Activated T-cell treated with anti-CD3 and anti-CD28 coated beads, Interleukin-2, amount 50 U/mL, for 4 hours (primary cell): ENCODE measurements at regions not wholly inside any gene's neighbourhood (a gene's known extent, or its start where the extent isn't known, plus 50 kb on each side); places are given as distances from the start of the nearest gene placed in this dataset.
"Not testable (repeated sequence)": the region's sequence is repeated elsewhere in the genome, so short reads cannot be mapped to it uniquely, and the experiment has no call there.

ENCODE experiments used
- ATAC-seq, 2 donors: fragments of 200-7000 bp; cut with Tn5 transposase; one replicate each; pipeline ENCODE4 v1.10.0; 2021
- DNase-seq: peaks from one replicate; pipeline ENCODE4 v3.0.0-alpha.2; 2020
- H3K27me3 Mint-ChIP-seq: one replicate; pipeline ENCODE4 v1.8.0; 2021; ENCODE audit warnings: low read depth, mixed read lengths
- H3K36me3 Mint-ChIP-seq: one replicate; pipeline ENCODE4 v1.8.0; 2022; ENCODE audit warnings: mixed read lengths; ENCODE audit not compliant: insufficient read depth
- H3K4me1 Mint-ChIP-seq: one replicate; pipeline ENCODE4 v1.8.0; 2021; ENCODE audit warnings: low read depth, mixed read lengths
- H3K4me3 Mint-ChIP-seq: one replicate; pipeline ENCODE4 v1.8.0; 2021; ENCODE audit warnings: mild to moderate bottlenecking, moderate library complexity, mixed read lengths
- H3K9me3 Mint-ChIP-seq: one replicate; pipeline ENCODE4 v1.8.0; 2021; ENCODE audit warnings: mixed read lengths

- DNase-seq, result no peak
- Mint-ChIP-seq H3K36me3 (no peaks in the 10 kb centered on the region), H3K9me3 (peaks cover 15% of the 10 kb centered on the region), H3K27me3 (no peaks in the 10 kb centered on the region), H3K4me1 (no peaks in the 10 kb centered on the region), H3K4me3 (no peak overlapping the region)
- ATAC-seq, result no peak
These were observed 317.1 kb downstream of the MAT2B start for GRCh38 chr5:163822548-163822947.

GRCh38 chr5:163825661-163826060 is 320.2 kb downstream of the MAT2B start:
- H3K4me3 Mint-ChIP-seq, result no peak overlapping the region
- H3K36me3 Mint-ChIP-seq, result no peaks in the 10 kb centered on the region
- peaks cover 7% of the 10 kb centered on the region for H3K9me3 Mint-ChIP-seq
- H3K27me3 Mint-ChIP-seq, result no peaks in the 10 kb centered on the region
- ATAC-seq, result no peak
- H3K4me1 Mint-ChIP-seq, result no peaks in the 10 kb centered on the region
- DNase-seq, result no peak

GRCh38 chr5:163826201-163826600 is 320.8 kb downstream of the MAT2B start:
- no peaks in the 10 kb centered on the region for H3K27me3 Mint-ChIP-seq
- H3K4me3 Mint-ChIP-seq, result no peak overlapping the region
- H3K4me1 Mint-ChIP-seq, result no peaks in the 10 kb centered on the region
- ATAC-seq (no peak), DNase-seq (no peak)
- H3K9me3 Mint-ChIP-seq, result peaks cover 2% of the 10 kb centered on the region
- no peaks in the 10 kb centered on the region for H3K36me3 Mint-ChIP-seq

- H3K36me3 Mint-ChIP-seq, result no peaks in the 10 kb centered on the region
- ATAC-seq (no peak), DNase-seq (no peak)
- no peaks in the 10 kb centered on the region for H3K4me1 Mint-ChIP-seq
- H3K4me3 Mint-ChIP-seq, result no peak overlapping the region
- H3K9me3 Mint-ChIP-seq, result peaks cover 9% of the 10 kb centered on the region
- no peaks in the 10 kb centered on the region for H3K27me3 Mint-ChIP-seq
These were observed 326.7 kb downstream of the MAT2B start for GRCh38 chr5:163832155-163832554.

GRCh38 chr5:163838738-163839137 is 333.3 kb downstream of the MAT2B start:
- ATAC-seq (no peak), DNase-seq (no peak)
- Mint-ChIP-seq H3K4me1 (no peaks in the 10 kb centered on the region), H3K27me3 (no peaks in the 10 kb centered on the region), H3K36me3 (no peaks in the 10 kb centered on the region), H3K4me3 (no peak overlapping the region), H3K9me3 (peaks cover 5% of the 10 kb centered on the region)

GRCh38 chr5:163846512-163846911 is 341.1 kb downstream of the MAT2B start:
- no peak for DNase-seq
- H3K9me3 Mint-ChIP-seq, result peaks cover 9% of the 10 kb centered on the region
- no peaks in the 10 kb centered on the region for H3K36me3 Mint-ChIP-seq
- no peak for ATAC-seq
- no peaks in the 10 kb centered on the region for H3K27me3 Mint-ChIP-seq
- no peak overlapping the region for H3K4me3 Mint-ChIP-seq
- H3K4me1 Mint-ChIP-seq, result no peaks in the 10 kb centered on the region

GRCh38 chr5:163855754-163856153 is 350.3 kb downstream of the MAT2B start:
- no peak overlapping the region for H3K4me3 Mint-ChIP-seq
- DNase-seq (no peak), ATAC-seq (no peak)
- no peaks in the 10 kb centered on the region for H3K36me3 Mint-ChIP-seq
- H3K27me3 Mint-ChIP-seq, result no peaks in the 10 kb centered on the region
- H3K9me3 Mint-ChIP-seq, result peaks cover 17% of the 10 kb centered on the region
- no peaks in the 10 kb centered on the region for H3K4me1 Mint-ChIP-seq

- ATAC-seq (no peak), DNase-seq (no peak)
- Mint-ChIP-seq H3K9me3 (peaks cover 7% of the 10 kb centered on the region), H3K4me1 (no peaks in the 10 kb centered on the region), H3K4me3 (no peak overlapping the region), H3K36me3 (no peaks in the 10 kb centered on the region), H3K27me3 (no peaks in the 10 kb centered on the region)
These were observed 356.3 kb downstream of the MAT2B start for GRCh38 chr5:163861670-163862069.

- Mint-ChIP-seq H3K36me3 (no peaks in the 10 kb centered on the region), H3K4me1 (no peaks in the 10 kb centered on the region), H3K27me3 (no peaks in the 10 kb centered on the region), H3K4me3 (no peak overlapping the region), H3K9me3 (no peaks in the 10 kb centered on the region)
- ATAC-seq, result no peak
- no peak for DNase-seq
These were observed 361.9 kb downstream of the MAT2B start for GRCh38 chr5:163867324-163867723.

- H3K9me3 Mint-ChIP-seq, result no peaks in the 10 kb centered on the region
- H3K27me3 Mint-ChIP-seq, result no peaks in the 10 kb centered on the region
- no peaks in the 10 kb centered on the region for H3K36me3 Mint-ChIP-seq
- no peaks in the 10 kb centered on the region for H3K4me1 Mint-ChIP-seq
- DNase-seq (no peak), ATAC-seq (no peak)
- no peak overlapping the region for H3K4me3 Mint-ChIP-seq
These were observed 362.3 kb downstream of the MAT2B start for GRCh38 chr5:163867738-163868137.

GRCh38 chr5:163869581-163869980 is 364.2 kb downstream of the MAT2B start:
- DNase-seq, result no peak

GRCh38 chr5:163870441-163870840 is 365.0 kb downstream of the MAT2B start:
- ATAC-seq (no peak), DNase-seq (no peak)
- H3K9me3 Mint-ChIP-seq, result no peaks in the 10 kb centered on the region
- H3K4me3 Mint-ChIP-seq, result no peak overlapping the region
- no peaks in the 10 kb centered on the region for H3K27me3 Mint-ChIP-seq
- H3K36me3 Mint-ChIP-seq, result no peaks in the 10 kb centered on the region
- H3K4me1 Mint-ChIP-seq, result no peaks in the 10 kb centered on the region

More at GRCh38 chr5:163869581-163869980, 364.2 kb downstream of the MAT2B start:
- Mint-ChIP-seq H3K4me3 (no peak overlapping the region), H3K36me3 (no peaks in the 10 kb centered on the region), H3K9me3 (no peaks in the 10 kb centered on the region), H3K4me1 (no peaks in the 10 kb centered on the region), H3K27me3 (no peaks in the 10 kb centered on the region)
- no peak for ATAC-seq

- Mint-ChIP-seq H3K4me1 (no peaks in the 10 kb centered on the region), H3K9me3 (peaks cover 3% of the 10 kb centered on the region), H3K27me3 (no peaks in the 10 kb centered on the region), H3K36me3 (no peaks in the 10 kb centered on the region), H3K4me3 (no peak overlapping the region)
- no peak for DNase-seq
- no peak for ATAC-seq
These were observed 369.0 kb downstream of the MAT2B start for GRCh38 chr5:163874431-163874830.

- H3K9me3 Mint-ChIP-seq, H3K36me3 Mint-ChIP-seq, H3K4me1 Mint-ChIP-seq, DNase-seq, ATAC-seq, H3K27me3 Mint-ChIP-seq, H3K4me3 Mint-ChIP-seq: not testable (repeated sequence)
These were observed 369.5 kb downstream of the MAT2B start for GRCh38 chr5:163874912-163875311.

GRCh38 chr5:163877865-163878264 is 372.4 kb downstream of the MAT2B start:
- no peak overlapping the region for H3K4me3 Mint-ChIP-seq
- no peak for DNase-seq
- no peak for ATAC-seq
- no peaks in the 10 kb centered on the region for H3K27me3 Mint-ChIP-seq
- peaks cover 8% of the 10 kb centered on the region for H3K9me3 Mint-ChIP-seq
- no peaks in the 10 kb centered on the region for H3K4me1 Mint-ChIP-seq
- H3K36me3 Mint-ChIP-seq, result no peaks in the 10 kb centered on the region

- H3K9me3 Mint-ChIP-seq, result peaks cover 8% of the 10 kb centered on the region
- H3K36me3 Mint-ChIP-seq, result no peaks in the 10 kb centered on the region
- H3K27me3 Mint-ChIP-seq, result no peaks in the 10 kb centered on the region
- no peaks in the 10 kb centered on the region for H3K4me1 Mint-ChIP-seq
- DNase-seq (no peak), ATAC-seq (no peak)
- no peak overlapping the region for H3K4me3 Mint-ChIP-seq
These were observed 373.1 kb downstream of the MAT2B start for GRCh38 chr5:163878490-163878889.
